GM12891 (cell line): ENCODE measurements at regions not wholly inside any gene's neighbourhood (a gene's known extent, or its start where the extent isn't known, plus 50 kb on each side); places are given as distances from the start of the nearest gene placed in this dataset.

Experiments used
- PAX5 ChIP-seq: IDR thresholded peaks from 2 replicates; pipeline ENCODE4 v1.6.1; 2011; ENCODE audit warnings: low read length, moderate library complexity, mild to moderate bottlenecking; ENCODE audit not compliant: insufficient read depth, severe bottlenecking
- POLR2A ChIP-seq: IDR thresholded peaks from 2 replicates; pipeline ENCODE4 v1.6.1; 2011; ENCODE audit warnings: low read depth, low read length, control low read depth
- POLR2AphosphoS5 ChIP-seq: IDR thresholded peaks from 2 replicates; pipeline ENCODE4 v1.6.1; 2011; ENCODE audit warnings: low read depth, low read length, control low read depth
- POU2F2 ChIP-seq: IDR thresholded peaks from 2 replicates; pipeline ENCODE4 v1.6.1; 2011; ENCODE audit warnings: low read depth, mild to moderate bottlenecking, control low read depth, low read length, moderate library complexity
- SPI1 ChIP-seq: IDR thresholded peaks from 2 replicates; pipeline ENCODE4 v1.6.1; 2011; ENCODE audit warnings: low read depth, low read length, control low read depth
- TAF1 ChIP-seq: IDR thresholded peaks from 2 replicates; pipeline ENCODE4 v1.6.1; 2011; ENCODE audit warnings: low read depth, low read length, control low read depth

DNA sequence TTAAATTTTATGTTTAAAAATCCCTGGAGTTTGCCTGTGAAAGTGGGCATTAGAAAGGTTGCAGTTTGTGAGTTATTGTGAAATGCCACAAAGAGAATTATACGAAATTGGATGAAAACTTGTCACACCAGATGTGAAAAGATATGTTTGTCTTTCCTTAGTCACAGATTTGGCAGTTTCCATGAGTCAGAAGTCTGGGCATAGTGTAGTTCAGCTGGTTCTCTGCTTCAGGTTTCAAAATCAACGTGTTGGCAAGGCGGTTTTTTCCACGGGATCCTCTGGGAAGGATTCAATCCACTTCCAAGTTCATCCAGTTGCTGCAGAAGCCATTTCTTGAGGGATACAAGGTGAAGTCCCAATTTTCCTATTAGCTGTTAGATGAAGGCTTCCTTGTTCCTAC lies 658.0 kb upstream of the CDH2 start:
- no peak for TF ChIP-seq POLR2AphosphoS5
- no peak for TF ChIP-seq SPI1
- no peak for TF ChIP-seq POLR2A
- no peak for TF ChIP-seq TAF1
- TF ChIP-seq POU2F2: no peak
- TF ChIP-seq PAX5: no peak
